ENCODE measurements at regions not wholly inside any gene's neighbourhood (a gene's known extent, or its start where the extent isn't known, plus 50 kb on each side); places are given as distances from the start of the nearest gene placed in this dataset.
A peak's percentile ranks its signal among the peaks of the same experiment; 100 is the strongest.
"Not testable (repeated sequence)": the region's sequence is repeated elsewhere in the genome, so short reads cannot be mapped to it uniquely, and the experiment has no call there.

GRCh38 chrX:65073233-65073632 is 97.0 kb upstream of the ZC4H2 start:
- no peak for TF ChIP-seq POLR2A (IDR thresholded peaks at IDR 0.05)
- intact Hi-C loops (cut with DNase I): no loop called here
- Histone ChIP-seq H3K9me3 (no peaks in the 10 kb centered on the region), H3K27ac (no peak overlapping the region), H3K27me3 (no peaks in the 10 kb centered on the region), H3K36me3 (peaks cover 0 to 10% (median 0%) of the 10 kb centered on the region in 3 donors), H3K4me1 (no peaks in the 10 kb centered on the region), H3K4me3 (no peak overlapping the region)
- 64 to 80% methylated on average over 1 to 3 of the region's 3 CpGs for WGBS, 2 donors
- DNase-seq: no peak

GRCh38 chrX:65072590-65072989 is 96.3 kb upstream of the ZC4H2 start:
- Histone ChIP-seq H3K36me3 (peaks cover 0 to 10% (median 0%) of the 10 kb centered on the region in 3 donors), H3K4me1 (no peaks in the 10 kb centered on the region), H3K27me3 (no peaks in the 10 kb centered on the region), H3K27ac (no peak overlapping the region), H3K9me3 (no peaks in the 10 kb centered on the region), H3K4me3 (no peak overlapping the region)
- DNase-seq: no peak
- TF ChIP-seq, protein P1, sequence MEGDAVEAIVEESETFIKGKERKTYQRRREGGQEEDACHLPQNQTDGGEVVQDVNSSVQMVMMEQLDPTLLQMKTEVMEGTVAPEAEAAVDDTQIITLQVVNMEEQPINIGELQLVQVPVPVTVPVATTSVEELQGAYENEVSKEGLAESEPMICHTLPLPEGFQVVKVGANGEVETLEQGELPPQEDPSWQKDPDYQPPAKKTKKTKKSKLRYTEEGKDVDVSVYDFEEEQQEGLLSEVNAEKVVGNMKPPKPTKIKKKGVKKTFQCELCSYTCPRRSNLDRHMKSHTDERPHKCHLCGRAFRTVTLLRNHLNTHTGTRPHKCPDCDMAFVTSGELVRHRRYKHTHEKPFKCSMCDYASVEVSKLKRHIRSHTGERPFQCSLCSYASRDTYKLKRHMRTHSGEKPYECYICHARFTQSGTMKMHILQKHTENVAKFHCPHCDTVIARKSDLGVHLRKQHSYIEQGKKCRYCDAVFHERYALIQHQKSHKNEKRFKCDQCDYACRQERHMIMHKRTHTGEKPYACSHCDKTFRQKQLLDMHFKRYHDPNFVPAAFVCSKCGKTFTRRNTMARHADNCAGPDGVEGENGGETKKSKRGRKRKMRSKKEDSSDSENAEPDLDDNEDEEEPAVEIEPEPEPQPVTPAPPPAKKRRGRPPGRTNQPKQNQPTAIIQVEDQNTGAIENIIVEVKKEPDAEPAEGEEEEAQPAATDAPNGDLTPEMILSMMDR (IDR thresholded peaks at IDR 0.05): no peak
- TF ChIP-seq POLR2A (IDR thresholded peaks at IDR 0.05): no peak
- intact Hi-C loops (cut with DNase I): no loop called here

DNA sequence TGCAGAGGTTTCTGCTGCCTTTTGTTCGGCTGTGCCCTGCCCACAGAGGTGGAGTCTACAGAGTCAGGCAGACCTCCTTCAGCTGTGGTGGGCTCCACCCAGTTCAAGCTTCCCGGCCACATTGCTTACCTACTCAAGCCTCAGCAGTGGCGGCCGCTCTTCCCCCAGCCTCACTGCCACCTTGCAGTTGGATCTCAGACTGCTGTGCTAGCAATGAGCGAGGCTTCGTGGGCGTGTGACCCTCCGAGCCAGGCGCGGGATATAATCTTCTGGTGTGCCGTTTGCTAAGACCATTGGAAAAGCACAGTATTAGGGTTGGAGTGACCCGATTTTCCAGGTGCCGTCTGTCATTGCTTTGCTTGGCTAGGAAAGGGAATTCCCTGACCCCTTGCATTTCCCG is 82.4 kb upstream of the ZC4H2 start:
- H3K9me3 ChIP-seq; H3K4me1 ChIP-seq; H3K27ac ChIP-seq; H3K36me3 ChIP-seq; H3K27me3 ChIP-seq; DNase-seq; H3K4me3 ChIP-seq; intact Hi-C loops (cut with DNase I): not testable (repeated sequence)
- WGBS, 2 donors: 81 to 89% methylated on average over 6 to 9 of the region's 14 CpGs

DNA sequence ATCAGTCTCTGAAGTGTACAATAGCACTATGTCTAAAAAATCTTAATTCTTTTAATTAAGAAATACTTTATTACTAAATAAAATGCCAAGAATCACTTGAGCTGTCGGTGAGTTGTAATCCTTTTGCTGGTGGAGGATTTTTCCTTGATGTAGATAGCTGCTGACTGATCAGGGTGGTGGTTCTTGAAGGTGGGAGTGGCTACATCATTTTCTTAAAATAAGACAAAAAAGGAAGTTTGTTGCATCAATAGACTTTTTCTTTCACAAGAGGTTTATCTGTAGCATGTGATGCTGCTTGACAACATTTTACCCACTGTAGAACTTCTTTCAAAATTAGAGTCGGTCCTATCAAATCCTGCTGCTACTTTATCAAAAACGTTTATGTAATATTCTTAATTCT is 68.8 kb upstream of the ZC4H2 start:
- no peak overlapping the region for H3K4me3 ChIP-seq
- peaks cover 0 to 6% (median 0%) of the 10 kb centered on the region in 3 donors for H3K9me3 ChIP-seq
- intact Hi-C loops (cut with DNase I): no loop called here
- no peaks in the 10 kb centered on the region for H3K36me3 ChIP-seq
- TF ChIP-seq POLR2A (IDR thresholded peaks at IDR 0.05): no peak
- TF ChIP-seq, protein P1 (IDR thresholded peaks at IDR 0.05): no peak
- no peaks in the 10 kb centered on the region for H3K4me1 ChIP-seq
- no peak for DNase-seq
- 66 to 75% methylated on average over 3 of the region's 3 CpGs for WGBS, 2 donors
- peaks cover 0 to 4% (median 0%) of the 10 kb centered on the region in 4 donors for H3K27me3 ChIP-seq
- H3K27ac ChIP-seq: no peak overlapping the region

GRCh38 chrX:65035446-65035770 is 59.2 kb upstream of the ZC4H2 start:
- intact Hi-C loops (cut with DNase I): no loop called here
- no peaks in the 10 kb centered on the region for H3K36me3 ChIP-seq
- peak overlapping the region; percentile 32 to 70 (median 52) for H3K4me3 ChIP-seq
- WGBS, 2 donors: 8 to 10% methylated on average over 3 to 5 of the region's 15 CpGs
- H3K4me1 ChIP-seq: peaks cover 0 to 16% (median 0%) of the 10 kb centered on the region in 3 donors
- peak overlapping the region; percentile 3 to 89 (median 76) for H3K27ac ChIP-seq
- H3K27me3 ChIP-seq: no peaks in the 10 kb centered on the region
- TF ChIP-seq, protein P1 (IDR thresholded peaks at IDR 0.05): no peak
- TF ChIP-seq POLR2A (IDR thresholded peaks at IDR 0.05): no peak
- H3K9me3 ChIP-seq: no peaks in the 10 kb centered on the region
- no peak for DNase-seq

- WGBS, 2 donors: 0 to 50% methylated on average over 2 to 4 of the region's 69 CpGs
- H3K36me3 ChIP-seq: no peaks in the 10 kb centered on the region
- TF ChIP-seq, protein P1 (IDR thresholded peaks at IDR 0.05): peak in 4 of 6 experiments; percentile 25 to 34 (median 29)
- peak in 1 of 4 donors; percentile 42 for TF ChIP-seq POLR2A (IDR thresholded peaks at IDR 0.05)
- H3K4me3 ChIP-seq: peak within 1 kb of the TSS; percentile 32 to 70 (median 52)
- DNase-seq: peak; percentile 6
- intact Hi-C loops (cut with DNase I): no loop called here
- no peaks in the 10 kb centered on the region for H3K27me3 ChIP-seq
- no peaks in the 10 kb centered on the region for H3K9me3 ChIP-seq
- peak within 1 kb of the TSS; percentile 46 to 89 (median 76) for H3K27ac ChIP-seq
- peaks cover 0 to 16% (median 0%) of the 10 kb centered on the region in 3 donors for H3K4me1 ChIP-seq
Measured at GRCh38 chrX:65034668-65035445, 58.6 kb upstream of the ZC4H2 start, which contains the start of gene ZC3H12B. Gene ZC3H12B, plus strand, starts transcription at chrX:65034826.

Data from esophagus squamous epithelium (tissue), 5 donors.